ENCODE measurements at regions not wholly inside any gene's neighbourhood (a gene's known extent, or its start where the extent isn't known, plus 50 kb on each side); places are given as distances from the start of the nearest gene placed in this dataset.

GRCh38 chr3:94206291-94206690, 143.4 kb downstream of the NSUN3 start:
- no peak for DNase-seq
- ChIA-PET POLR2A (no interaction called here), CTCF (no interaction called here)
- H3K9me3 ChIP-seq = no peaks in the 10 kb centered on the region
- BruUV-seq (replicated peaks) = no TSS peak
- H3K27ac Mint-ChIP-seq (ENCODE audit: unreplicated experiment) = no peak overlapping the region
- no peaks in the 10 kb centered on the region for H3K36me3 ChIP-seq (ENCODE audit: control insufficient read depth, insufficient read depth, low read length)
- peaks cover 5% of the 10 kb centered on the region for H3K27me3 Mint-ChIP-seq (ENCODE audit: insufficient read depth, unreplicated experiment)
- H3K4me1 Mint-ChIP-seq (ENCODE audit: low read depth, unreplicated experiment) = no peaks in the 10 kb centered on the region
- no peaks in the 10 kb centered on the region for H3K4me1 ChIP-seq
- TF ChIP-seq CTCF (IDR thresholded peaks at IDR 0.05; ENCODE audit: insufficient read depth in 1 of 2, low read depth in 1 of 2, low read length in 1 of 2, severe bottlenecking in 1 of 2, unreplicated experiment in 1 of 2) = no peak
- intact Hi-C loops (cut with micrococcal nuclease; ENCODE audit: unreplicated experiment) = no loop called here
- H3K36me3 Mint-ChIP-seq (ENCODE audit: insufficient read depth, unreplicated experiment) = no peaks in the 10 kb centered on the region
- no peak overlapping the region for H3K4me3 Mint-ChIP-seq (ENCODE audit: unreplicated experiment)
- no peaks in the 10 kb centered on the region; the same call in 1 of the 2 replicates for H3K27me3 ChIP-seq (replicated peaks; ENCODE audit: control insufficient read depth, insufficient read depth, low read length)
- H3K4me3 ChIP-seq (ENCODE audit: low read depth, low read length) = no peak overlapping the region
- H3K9me3 Mint-ChIP-seq (ENCODE audit: unreplicated experiment) = peaks cover 3% of the 10 kb centered on the region

GRCh38 chr3:94210256-94210655, 147.4 kb downstream of the NSUN3 start:
- Histone ChIP-seq H3K4me1 (no peaks in the 10 kb centered on the region), H3K9me3 (no peaks in the 10 kb centered on the region), H3K27me3 (replicated peaks; ENCODE audit: control insufficient read depth, insufficient read depth, low read length) (no peaks in the 10 kb centered on the region; the same call in 1 of the 2 replicates), H3K4me3 (ENCODE audit: low read depth, low read length) (no peak overlapping the region), H3K36me3 (ENCODE audit: control insufficient read depth, insufficient read depth, low read length) (no peaks in the 10 kb centered on the region)
- intact Hi-C loops (cut with micrococcal nuclease; ENCODE audit: unreplicated experiment) = no loop called here
- H3K27ac Mint-ChIP-seq (ENCODE audit: unreplicated experiment) = no peak overlapping the region
- no TSS peak for BruUV-seq (replicated peaks)
- ChIA-PET CTCF (no interaction called here), POLR2A (no interaction called here)
- H3K9me3 Mint-ChIP-seq (ENCODE audit: unreplicated experiment) = peaks cover 6% of the 10 kb centered on the region
- DNase-seq = no peak
- H3K4me3 Mint-ChIP-seq (ENCODE audit: unreplicated experiment) = no peak overlapping the region
- TF ChIP-seq CTCF (IDR thresholded peaks at IDR 0.05; ENCODE audit: insufficient read depth in 1 of 2, low read depth in 1 of 2, low read length in 1 of 2, severe bottlenecking in 1 of 2, unreplicated experiment in 1 of 2) = no peak
- H3K36me3 Mint-ChIP-seq (ENCODE audit: insufficient read depth, unreplicated experiment) = no peaks in the 10 kb centered on the region
- no peaks in the 10 kb centered on the region for H3K27me3 Mint-ChIP-seq (ENCODE audit: insufficient read depth, unreplicated experiment)
- no peaks in the 10 kb centered on the region for H3K4me1 Mint-ChIP-seq (ENCODE audit: low read depth, unreplicated experiment)

GRCh38 chr3:94217406-94217805, 154.5 kb downstream of the NSUN3 start:
- no peak for TF ChIP-seq CTCF (IDR thresholded peaks at IDR 0.05; ENCODE audit: insufficient read depth in 1 of 2, low read depth in 1 of 2, low read length in 1 of 2, severe bottlenecking in 1 of 2, unreplicated experiment in 1 of 2)
- Mint-ChIP-seq H3K36me3 (ENCODE audit: insufficient read depth, unreplicated experiment) (no peaks in the 10 kb centered on the region), H3K4me3 (ENCODE audit: unreplicated experiment) (no peak overlapping the region), H3K4me1 (ENCODE audit: low read depth, unreplicated experiment) (no peaks in the 10 kb centered on the region), H3K9me3 (ENCODE audit: unreplicated experiment) (no peaks in the 10 kb centered on the region), H3K27me3 (ENCODE audit: insufficient read depth, unreplicated experiment) (no peaks in the 10 kb centered on the region), H3K27ac (ENCODE audit: unreplicated experiment) (no peak overlapping the region)
- BruUV-seq (replicated peaks) = no TSS peak
- intact Hi-C loops (cut with micrococcal nuclease; ENCODE audit: unreplicated experiment) = no loop called here
- POLR2A ChIA-PET = no interaction called here
- Histone ChIP-seq H3K27me3 (replicated peaks; ENCODE audit: control insufficient read depth, insufficient read depth, low read length) (no peaks in the 10 kb centered on the region), H3K4me1 (no peaks in the 10 kb centered on the region), H3K9me3 (no peaks in the 10 kb centered on the region), H3K4me3 (ENCODE audit: low read depth, low read length) (no peak overlapping the region), H3K36me3 (ENCODE audit: control insufficient read depth, insufficient read depth, low read length) (no peaks in the 10 kb centered on the region)
- no peak for DNase-seq
- CTCF ChIA-PET = no interaction called here

All from Caco-2 (cell line).